ENCODE measurements at regions not wholly inside any gene's neighbourhood (a gene's known extent, or its start where the extent isn't known, plus 50 kb on each side); places are given as distances from the start of the nearest gene placed in this dataset.
A peak's percentile ranks its signal among the peaks of the same experiment; 100 is the strongest.
"Not testable (repeated sequence)": the region's sequence is repeated elsewhere in the genome, so short reads cannot be mapped to it uniquely, and the experiment has no call there.

- ChIA-PET POLR2A (no interaction called here), CTCF (interaction anchor here (0.6 kb wide), 1 partner anchor 110 kb away, joined by 3 read pairs; no protein-coding TSS in a partner anchor)
- no peaks in the 10 kb centered on the region for H3K36me3 Mint-ChIP-seq (ENCODE audit: low read depth)
- no peak for DNase-seq
- peaks cover 6% of the 10 kb centered on the region for H3K9me3 Mint-ChIP-seq (ENCODE audit: low read depth)
- no peak overlapping the region for H3K4me3 Mint-ChIP-seq
- H3K27ac Mint-ChIP-seq = peak overlapping the region; percentile 2
- no peak for ATAC-seq
- intact Hi-C loops (cut with DNase I, micrococcal nuclease) = no loop called here
- peaks cover 77% of the 10 kb centered on the region for H3K4me1 Mint-ChIP-seq
- no peaks in the 10 kb centered on the region for H3K27me3 Mint-ChIP-seq
These were observed 160.6 kb upstream of the JUN start for GRCh38 chr1:58944439-58944838.

- H3K4me1 Mint-ChIP-seq = peaks cover 65% of the 10 kb centered on the region
- no peak overlapping the region for H3K27ac Mint-ChIP-seq
- DNase-seq = no peak
- H3K27me3 Mint-ChIP-seq = no peaks in the 10 kb centered on the region
- no peak for ATAC-seq
- H3K9me3 Mint-ChIP-seq (ENCODE audit: low read depth) = peaks cover 6% of the 10 kb centered on the region
- H3K36me3 Mint-ChIP-seq (ENCODE audit: low read depth) = no peaks in the 10 kb centered on the region
- ChIA-PET CTCF (no interaction called here), POLR2A (no interaction called here)
- no peak overlapping the region for H3K4me3 Mint-ChIP-seq
- intact Hi-C loops (cut with DNase I, micrococcal nuclease) = no loop called here
These were observed 162.5 kb upstream of the JUN start for GRCh38 chr1:58946390-58946789.

DNA sequence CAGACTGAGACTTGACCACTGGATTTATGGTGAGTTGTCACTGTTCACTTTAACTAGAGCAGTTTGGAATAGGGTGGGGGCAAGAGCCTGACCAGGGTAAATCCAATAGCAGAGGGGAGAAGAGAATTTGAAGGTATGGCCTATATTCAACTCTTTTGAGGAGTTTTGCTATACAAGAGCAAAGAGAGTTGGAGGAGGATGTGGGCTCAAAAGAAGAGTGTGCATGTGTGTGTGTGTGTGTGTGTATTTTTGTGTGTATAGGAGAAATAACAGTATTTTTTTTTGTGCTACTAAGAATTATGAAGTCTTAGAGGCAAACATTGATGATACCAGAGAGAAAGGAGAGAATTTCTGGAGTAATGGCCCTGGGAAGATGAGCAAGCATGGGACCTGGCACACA is 164.8 kb upstream of the JUN start:
- Mint-ChIP-seq H3K4me3 (no peak overlapping the region), H3K4me1 (peaks cover 42% of the 10 kb centered on the region), H3K27ac (peak overlapping the region; percentile 28), H3K36me3 (ENCODE audit: low read depth) (no peaks in the 10 kb centered on the region), H3K9me3 (ENCODE audit: low read depth) (peaks cover 6% of the 10 kb centered on the region), H3K27me3 (no peaks in the 10 kb centered on the region)
- ChIA-PET CTCF (no interaction called here), POLR2A (no interaction called here)
- ATAC-seq (no peak), DNase-seq (no peak)
- intact Hi-C loops (cut with DNase I, micrococcal nuclease) = no loop called here

- H3K9me3 Mint-ChIP-seq (ENCODE audit: low read depth) = peaks cover 6% of the 10 kb centered on the region
- H3K36me3 Mint-ChIP-seq (ENCODE audit: low read depth) = no peaks in the 10 kb centered on the region
- intact Hi-C loops (cut with DNase I, micrococcal nuclease) = no loop called here
- no peak for DNase-seq
- no peaks in the 10 kb centered on the region for H3K27me3 Mint-ChIP-seq
- no peak overlapping the region for H3K4me3 Mint-ChIP-seq
- POLR2A ChIA-PET = no interaction called here
- peaks cover 32% of the 10 kb centered on the region for H3K4me1 Mint-ChIP-seq
- ATAC-seq = no peak
- CTCF ChIA-PET = interaction anchor here (0.7 kb wide), 1 partner anchor 70 kb away, joined by 3 read pairs; no protein-coding TSS in a partner anchor
- H3K27ac Mint-ChIP-seq = no peak overlapping the region
These were observed 165.8 kb upstream of the JUN start for GRCh38 chr1:58949551-58950220.

DNA sequence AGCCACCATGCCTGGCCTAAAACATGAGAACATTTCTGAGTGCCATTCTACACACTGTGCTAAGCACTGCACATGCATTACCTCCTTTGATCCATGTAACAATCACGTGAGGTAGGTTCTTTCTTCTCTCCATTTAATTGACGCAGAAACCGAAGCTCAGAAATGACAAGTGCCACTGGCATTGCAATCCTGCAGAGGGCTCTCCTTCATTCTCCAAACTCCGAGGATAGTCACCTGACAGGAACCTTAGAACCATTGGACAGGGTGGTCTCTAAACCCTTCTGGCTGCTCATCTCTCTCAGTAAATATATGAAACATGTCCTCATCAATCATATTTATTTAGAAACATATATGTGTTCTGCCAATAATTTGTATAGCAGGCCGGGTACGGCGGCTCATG is 167.1 kb upstream of the JUN start:
- intact Hi-C loops (cut with DNase I, micrococcal nuclease) = no loop called here
- ATAC-seq = no peak
- Mint-ChIP-seq H3K27ac (no peak overlapping the region), H3K9me3 (ENCODE audit: low read depth) (peaks cover 5% of the 10 kb centered on the region), H3K27me3 (no peaks in the 10 kb centered on the region), H3K4me1 (peaks cover 23% of the 10 kb centered on the region), H3K4me3 (no peak overlapping the region), H3K36me3 (ENCODE audit: low read depth) (no peaks in the 10 kb centered on the region)
- ChIA-PET CTCF (no interaction called here), POLR2A (no interaction called here)
- no peak for DNase-seq

DNA sequence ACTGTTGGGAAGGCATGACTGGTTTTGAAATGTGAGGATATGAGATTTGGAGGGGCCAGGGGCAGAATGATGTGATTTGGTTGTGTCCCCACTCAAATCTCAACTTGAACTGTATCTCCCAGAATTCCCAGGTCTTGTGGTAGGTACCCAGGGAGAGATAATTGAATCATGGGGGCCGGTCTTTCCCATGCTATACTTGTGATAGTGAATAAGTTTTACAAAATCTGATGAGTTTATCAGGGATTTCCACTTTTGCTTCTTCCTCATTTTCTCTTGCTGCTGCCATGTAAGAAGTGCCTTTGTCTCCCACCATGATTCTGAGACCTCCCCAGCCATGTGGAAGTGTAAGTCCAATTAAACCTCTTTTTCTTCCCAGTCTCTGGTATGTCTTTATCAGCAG is 170.1 kb upstream of the JUN start:
- H3K27ac Mint-ChIP-seq; intact Hi-C loops (cut with DNase I, micrococcal nuclease); ATAC-seq; H3K4me3 Mint-ChIP-seq; DNase-seq; H3K27me3 Mint-ChIP-seq; H3K9me3 Mint-ChIP-seq (ENCODE audit: low read depth); H3K4me1 Mint-ChIP-seq; H3K36me3 Mint-ChIP-seq (ENCODE audit: low read depth); POLR2A ChIA-PET: not testable (repeated sequence)
- CTCF ChIA-PET = interaction anchor here (1.2 kb wide), 1 partner anchor 12 kb away, joined by 4 read pairs; no protein-coding TSS in a partner anchor

DNA sequence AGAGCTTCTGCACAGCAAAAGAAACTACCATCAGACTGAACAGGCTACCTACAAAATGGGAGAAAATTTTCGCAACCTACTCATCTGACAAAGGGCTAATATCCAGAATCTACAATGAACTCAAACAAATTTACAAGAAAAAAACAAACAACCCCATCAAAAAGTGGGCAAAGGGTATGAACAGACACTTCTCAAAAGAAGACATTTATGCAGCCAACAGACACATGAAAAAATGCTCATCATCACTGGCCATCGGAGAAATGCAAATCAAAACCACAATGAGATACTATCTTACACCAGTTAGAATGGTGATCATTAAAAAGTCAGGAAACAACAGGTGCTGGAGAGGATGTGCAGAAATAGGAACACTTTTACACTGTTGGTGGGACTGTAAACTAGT is 179.4 kb upstream of the JUN start:
- H3K4me3 Mint-ChIP-seq; POLR2A ChIA-PET; H3K27ac Mint-ChIP-seq; CTCF ChIA-PET; ATAC-seq; intact Hi-C loops (cut with DNase I, micrococcal nuclease); H3K9me3 Mint-ChIP-seq (ENCODE audit: low read depth); H3K36me3 Mint-ChIP-seq (ENCODE audit: low read depth); DNase-seq; H3K27me3 Mint-ChIP-seq: not testable (repeated sequence)
- H3K4me1 Mint-ChIP-seq = peaks cover 18% of the 10 kb centered on the region

- Mint-ChIP-seq H3K4me3 (no peak overlapping the region), H3K27me3 (no peaks in the 10 kb centered on the region), H3K27ac (no peak overlapping the region), H3K36me3 (ENCODE audit: low read depth) (no peaks in the 10 kb centered on the region), H3K9me3 (ENCODE audit: low read depth) (no peaks in the 10 kb centered on the region), H3K4me1 (peaks cover 24% of the 10 kb centered on the region)
- no peak for ATAC-seq
- DNase-seq = no peak
- CTCF ChIA-PET = interaction anchor here (0.6 kb wide), 1 partner anchor 58 kb away, joined by 3 read pairs; no protein-coding TSS in a partner anchor
- POLR2A ChIA-PET = no interaction called here
- intact Hi-C loops (cut with DNase I, micrococcal nuclease) = no loop called here
These were observed 180.6 kb upstream of the JUN start for GRCh38 chr1:58964428-58964827.

DNA sequence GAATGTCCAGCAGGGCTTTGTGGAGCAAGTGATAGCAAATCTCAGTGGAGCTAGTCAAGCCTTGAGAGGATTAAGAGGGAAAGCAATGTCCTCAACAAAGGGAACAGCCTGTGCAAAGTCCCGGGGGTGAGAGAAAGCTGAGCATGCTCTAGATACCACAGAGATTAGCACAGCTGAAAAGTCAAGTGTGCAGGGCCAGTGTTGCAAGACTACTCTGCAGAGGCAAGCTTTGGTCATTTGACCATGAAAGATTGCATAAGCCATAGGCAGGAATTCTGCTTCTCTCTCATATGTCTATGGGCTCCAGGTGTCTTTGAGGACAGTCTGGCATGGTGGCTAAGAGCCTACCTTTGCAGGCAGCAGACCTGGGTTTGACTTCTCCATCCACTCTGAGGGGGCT is 181.0 kb upstream of the JUN start:
- H3K27me3 Mint-ChIP-seq = no peaks in the 10 kb centered on the region

DNA sequence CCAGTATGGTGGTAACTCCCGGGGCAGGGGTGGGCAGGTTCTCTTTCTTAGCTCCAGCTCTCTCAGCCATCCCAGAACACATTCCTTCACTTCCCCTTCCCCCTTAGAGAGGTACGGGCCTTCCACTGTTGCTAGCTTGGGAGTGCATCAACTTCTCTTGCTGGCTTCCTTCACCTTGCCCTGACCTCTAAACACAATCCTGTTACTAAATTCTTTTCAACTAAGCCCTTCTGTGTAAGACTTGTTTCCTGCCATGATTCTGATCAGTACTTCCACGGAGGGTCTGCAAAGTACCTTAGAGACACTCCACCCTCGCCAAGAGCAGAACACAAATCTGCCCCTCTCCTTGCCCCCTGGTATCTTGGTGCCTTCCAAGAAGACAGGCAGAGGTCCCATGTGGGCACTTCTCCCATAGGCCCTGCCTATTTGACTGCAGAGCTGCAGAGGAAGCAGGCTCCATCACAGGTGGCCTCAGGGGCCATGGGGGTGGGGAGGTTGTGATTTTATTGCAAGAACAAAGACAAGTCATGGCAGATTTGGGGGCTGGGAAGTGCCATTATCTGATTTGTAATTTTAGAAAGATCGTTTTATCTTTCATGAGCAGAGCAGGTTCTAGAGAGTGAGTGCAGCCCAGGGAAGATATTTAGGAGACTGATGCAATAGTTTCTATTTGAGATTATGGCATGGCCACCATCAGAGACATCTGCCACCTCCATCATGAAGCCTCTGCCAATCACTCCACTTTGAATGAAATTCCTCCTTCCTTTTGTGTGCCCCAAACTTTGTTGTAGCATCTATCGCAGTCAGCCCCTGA is 182.5 kb upstream of the JUN start:
- Mint-ChIP-seq H3K4me3 (no peak overlapping the region), H3K36me3 (ENCODE audit: low read depth) (no peaks in the 10 kb centered on the region), H3K27ac (peak overlapping the region; percentile 21), H3K27me3 (no peaks in the 10 kb centered on the region), H3K9me3 (ENCODE audit: low read depth) (no peaks in the 10 kb centered on the region), H3K4me1 (peaks cover 24% of the 10 kb centered on the region)
- no peak for DNase-seq
- intact Hi-C loops (cut with DNase I, micrococcal nuclease) = no loop called here
- CTCF ChIA-PET = no interaction called here
- POLR2A ChIA-PET = no interaction called here
- no peak for ATAC-seq

More for the DNA sequence above, 181.0 kb upstream of the JUN start:
- Mint-ChIP-seq H3K36me3 (ENCODE audit: low read depth) (no peaks in the 10 kb centered on the region), H3K4me3 (no peak overlapping the region), H3K4me1 (peaks cover 24% of the 10 kb centered on the region), H3K9me3 (ENCODE audit: low read depth) (no peaks in the 10 kb centered on the region), H3K27ac (no peak overlapping the region)
- ATAC-seq = no peak
- intact Hi-C loops (cut with DNase I, micrococcal nuclease) = no loop called here
- POLR2A ChIA-PET = no interaction called here
- DNase-seq = no peak
- CTCF ChIA-PET = interaction anchor here (0.6 kb wide), 1 partner anchor 57 kb away, joined by 3 read pairs; no protein-coding TSS in a partner anchor

DNA sequence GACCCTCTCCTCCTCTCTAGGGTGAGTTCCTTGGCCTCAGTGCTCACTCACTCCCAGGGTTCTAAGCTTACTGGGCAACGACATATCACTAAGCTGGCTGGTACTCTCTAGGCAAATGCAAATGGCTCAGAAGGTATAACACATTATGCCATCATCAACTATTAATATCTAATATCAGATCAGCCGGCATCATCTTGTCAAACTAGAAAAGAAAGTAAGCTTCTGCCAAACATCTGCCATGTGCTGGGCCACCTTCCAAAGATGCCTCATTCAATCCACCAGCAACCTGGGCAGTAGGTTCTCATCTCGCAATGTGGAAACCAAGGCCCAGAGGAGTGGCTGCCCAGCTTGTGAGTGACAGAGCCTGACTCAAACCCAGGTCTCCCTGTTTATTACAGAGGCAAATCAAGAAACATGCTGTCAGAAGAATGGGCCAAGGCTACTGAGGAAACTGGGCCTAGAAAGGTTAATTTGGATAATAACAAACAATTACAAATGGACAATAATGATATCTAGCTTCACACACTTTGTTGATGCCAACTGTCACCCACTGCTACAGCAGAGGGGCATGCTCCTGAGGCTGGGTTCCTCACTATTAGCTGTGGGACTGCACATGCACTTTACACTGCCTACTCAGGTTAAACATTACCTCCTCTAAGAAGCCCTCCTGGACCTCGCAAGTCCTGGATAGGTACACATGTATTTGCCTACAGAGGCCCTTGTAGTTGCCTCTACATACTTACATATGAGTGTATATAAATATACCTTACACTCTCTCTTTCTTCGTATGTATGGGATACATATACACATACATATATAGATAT is 183.3 kb upstream of the JUN start:
- no peaks in the 10 kb centered on the region for H3K36me3 Mint-ChIP-seq (ENCODE audit: low read depth)
- no peak for ATAC-seq
- CTCF ChIA-PET = no interaction called here
- POLR2A ChIA-PET = no interaction called here
- H3K4me1 Mint-ChIP-seq = peaks cover 24% of the 10 kb centered on the region
- no peak overlapping the region for H3K4me3 Mint-ChIP-seq
- H3K27me3 Mint-ChIP-seq = no peaks in the 10 kb centered on the region
- DNase-seq = no peak
- H3K27ac Mint-ChIP-seq = peak overlapping the region; percentile 21
- no peaks in the 10 kb centered on the region for H3K9me3 Mint-ChIP-seq (ENCODE audit: low read depth)
- intact Hi-C loops (cut with DNase I, micrococcal nuclease) = no loop called here

Measured in activated CD4-positive, alpha-beta T cell treated with anti-CD3 and anti-CD28 coated beads for 36 hours (primary cell).